GM12872 (cell line): ENCODE measurements at regions not wholly inside any gene's neighbourhood (a gene's known extent, or its start where the extent isn't known, plus 50 kb on each side); places are given as distances from the start of the nearest gene placed in this dataset.

Experiments
- CTCF ChIP-seq: IDR thresholded peaks from 3 replicates; pipeline ENCODE4 v1.5.1; 2011; ENCODE audit warnings: low read depth, mild to moderate bottlenecking, low read length, moderate library complexity; ENCODE audit not compliant: insufficient read depth

- no peak for TF ChIP-seq CTCF
Measured at GRCh38 chr4:187491959-187492358, 503.6 kb upstream of the ZFP42 start.

GRCh38 chr4:187493661-187494060 is 501.9 kb upstream of the ZFP42 start:
- TF ChIP-seq CTCF = no peak

GRCh38 chr4:187499956-187500355 is 495.6 kb upstream of the ZFP42 start:
- TF ChIP-seq CTCF = no peak

GRCh38 chr4:187500796-187501195 is 494.8 kb upstream of the ZFP42 start:
- TF ChIP-seq CTCF = no peak

GRCh38 chr4:187501731-187502130 is 493.8 kb upstream of the ZFP42 start:
- no peak for TF ChIP-seq CTCF

GRCh38 chr4:187504974-187505797 is 490.4 kb upstream of the ZFP42 start:
- TF ChIP-seq CTCF = no peak

- TF ChIP-seq CTCF = no peak
Measured at GRCh38 chr4:187516224-187516623, 479.3 kb upstream of the ZFP42 start.
